Neural cell (in vitro differentiated cells): ENCODE measurements at regions not wholly inside any gene's neighbourhood (a gene's known extent, or its start where the extent isn't known, plus 50 kb on each side); places are given as distances from the start of the nearest gene placed in this dataset.

ENCODE experiments used
- H2AFZ ChIP-seq: fragments of 200-600, 300-800 bp; sonication (generic), shearing (Covaris generic); 2 replicates; pipeline ENCODE4 v1.6.0; 2014; ENCODE audit warnings: low read depth, mild to moderate bottlenecking, antibody characterized with exemption, low read length, moderate library complexity
- H3F3A ChIP-seq: fragments of 200-600 bp; shearing (Covaris generic); 2 replicates; pipeline ENCODE4 v1.6.1; 2016; ENCODE audit warnings: mild to moderate bottlenecking, moderate library complexity, mixed read lengths, antibody characterized with exemption, low read length; ENCODE audit not compliant: insufficient read depth, poor library complexity, severe bottlenecking
- H3K27ac ChIP-seq: fragments of 200-600, 300-800 bp; sonication (generic), shearing (Covaris generic); 2 replicates; pipeline ENCODE4 v1.5.1; 2014; ENCODE audit warnings: mild to moderate bottlenecking, low read length, moderate library complexity
- H3K27me3 ChIP-seq: fragments of 300-800, 200-600 bp; sonication (generic), shearing (Covaris generic); 2 replicates; pipeline ENCODE4 v1.6.0; 2014; ENCODE audit warnings: mild to moderate bottlenecking, low read depth, low read length, moderate library complexity; ENCODE audit not compliant: insufficient read depth
- H3K36me3 ChIP-seq: fragments of 300-800, 200-600 bp; sonication (generic), shearing (Covaris generic); 2 replicates; pipeline ENCODE4 v1.5.1; 2014; ENCODE audit warnings: mild to moderate bottlenecking, antibody characterized with exemption, low read length, moderate library complexity; ENCODE audit not compliant: insufficient read depth
- H3K4me2 ChIP-seq: fragments of 300-800, 200-600 bp; sonication (generic), shearing (Covaris generic); 2 replicates; pipeline ENCODE4 v1.6.0; 2014; ENCODE audit warnings: mild to moderate bottlenecking, low read length
- H3K4me3 ChIP-seq: fragments of 300-800, 200-600 bp; sonication (generic), shearing (Covaris generic); 2 replicates; pipeline ENCODE4 v1.5.1; 2014; ENCODE audit warnings: mild to moderate bottlenecking, low read length, moderate library complexity
- H3K79me2 ChIP-seq: fragments of 200-600 bp; shearing (Covaris generic); replicated peaks from 2 replicates; pipeline ENCODE4 v1.6.0; 2014; ENCODE audit warnings: mild to moderate bottlenecking, low read length, moderate library complexity; ENCODE audit not compliant: insufficient read depth
- H3K9ac ChIP-seq: fragments of 300-800, 200-600 bp; sonication (generic), shearing (Covaris generic); 2 replicates; pipeline ENCODE4 v1.6.1; 2016; ENCODE audit warnings: mild to moderate bottlenecking, low read length, mixed read lengths
- H3K9me2 ChIP-seq: fragments of 200-600 bp; shearing (Covaris generic); 2 replicates; pipeline ENCODE4 v1.6.1; 2016; ENCODE audit warnings: mild to moderate bottlenecking, low read length, mixed read lengths; ENCODE audit not compliant: insufficient read depth
- H3K9me3 ChIP-seq: fragments of 200-600, 300-800 bp; sonication (generic), shearing (Covaris generic); 2 replicates; pipeline ENCODE4 v1.6.1; 2016; ENCODE audit warnings: mild to moderate bottlenecking, mixed run types, low read length, moderate library complexity, mixed read lengths
- H4K20me1 ChIP-seq: fragments of 200-600 bp; shearing (Covaris generic); 2 replicates; pipeline ENCODE4 v1.6.1; 2016; ENCODE audit warnings: mild to moderate bottlenecking, mixed run types; ENCODE audit not compliant: insufficient read depth
- CTCF ChIP-seq: fragments of 450-650 bp; IDR thresholded peaks from 2 replicates; pipeline ENCODE4 v1.5.1; 2014; ENCODE audit warnings: antibody characterized with exemption, mild to moderate bottlenecking, moderate library complexity; ENCODE audit not compliant: poor library complexity, severe bottlenecking
- EP300 ChIP-seq: fragments of 450-650 bp; conservative IDR thresholded peaks from 2 replicates; pipeline ENCODE4 v1.6.1; 2014; ENCODE audit warnings: antibody characterized with exemption, mild to moderate bottlenecking, moderate library complexity; ENCODE audit not compliant: poor library complexity, severe bottlenecking
- EZH2 ChIP-seq: fragments of 200-600, 300-800 bp; shearing (Covaris generic), sonication (generic); IDR thresholded peaks from 2 replicates; pipeline ENCODE4 v1.6.1; 2014; ENCODE audit warnings: antibody characterized with exemption, low read length, borderline replicate concordance, mild to moderate bottlenecking; ENCODE audit not compliant: insufficient read depth, poor library complexity, severe bottlenecking
- MXI1 ChIP-seq: fragments of 450-650 bp; conservative IDR thresholded peaks from 2 replicates; pipeline ENCODE4 v1.6.1; 2014; ENCODE audit warnings: antibody characterized with exemption, mild to moderate bottlenecking; ENCODE audit not compliant: poor library complexity, severe bottlenecking
- POLR2AphosphoS5 ChIP-seq: IDR thresholded peaks from 2 replicates; pipeline ENCODE4 v1.6.1; 2012
- RAD21 ChIP-seq: fragments of 450-650 bp; conservative IDR thresholded peaks from 2 replicates; pipeline ENCODE4 v1.6.1; 2014; ENCODE audit warnings: antibody characterized with exemption, mild to moderate bottlenecking, moderate library complexity
- SMC3 ChIP-seq: fragments of 450-650 bp; conservative IDR thresholded peaks from 2 replicates; pipeline ENCODE4 v1.6.1; 2014; ENCODE audit warnings: antibody characterized with exemption, mild to moderate bottlenecking, moderate library complexity; ENCODE audit not compliant: poor library complexity
- TAF1 ChIP-seq: IDR thresholded peaks from 2 replicates; pipeline ENCODE4 v1.6.1; 2012; ENCODE audit warnings: low read depth
- TF ChIP-seq, protein P1 (sequence below): IDR thresholded peaks from 2 replicates; pipeline ENCODE4 v1.6.1; 2012; ENCODE audit warnings: borderline replicate concordance

GRCh38 chr3:67863869-67864268 lies 209.5 kb upstream of the SUCLG2 start:
- H3K9ac ChIP-seq, result no peak overlapping the region
- no peak overlapping the region for H2AFZ ChIP-seq
- H3F3A ChIP-seq, result no peaks in the 10 kb centered on the region
- H3K4me2 ChIP-seq, result no peak overlapping the region
- no peak for TF ChIP-seq CTCF
- TF ChIP-seq MXI1, result no peak
- TF ChIP-seq EP300, result no peak
- no peak for TF ChIP-seq EZH2
- no peak for TF ChIP-seq RAD21
- TF ChIP-seq TAF1, result no peak
- TF ChIP-seq POLR2AphosphoS5, result no peak
- no peak for TF ChIP-seq SMC3
- TF ChIP-seq, protein P1, sequence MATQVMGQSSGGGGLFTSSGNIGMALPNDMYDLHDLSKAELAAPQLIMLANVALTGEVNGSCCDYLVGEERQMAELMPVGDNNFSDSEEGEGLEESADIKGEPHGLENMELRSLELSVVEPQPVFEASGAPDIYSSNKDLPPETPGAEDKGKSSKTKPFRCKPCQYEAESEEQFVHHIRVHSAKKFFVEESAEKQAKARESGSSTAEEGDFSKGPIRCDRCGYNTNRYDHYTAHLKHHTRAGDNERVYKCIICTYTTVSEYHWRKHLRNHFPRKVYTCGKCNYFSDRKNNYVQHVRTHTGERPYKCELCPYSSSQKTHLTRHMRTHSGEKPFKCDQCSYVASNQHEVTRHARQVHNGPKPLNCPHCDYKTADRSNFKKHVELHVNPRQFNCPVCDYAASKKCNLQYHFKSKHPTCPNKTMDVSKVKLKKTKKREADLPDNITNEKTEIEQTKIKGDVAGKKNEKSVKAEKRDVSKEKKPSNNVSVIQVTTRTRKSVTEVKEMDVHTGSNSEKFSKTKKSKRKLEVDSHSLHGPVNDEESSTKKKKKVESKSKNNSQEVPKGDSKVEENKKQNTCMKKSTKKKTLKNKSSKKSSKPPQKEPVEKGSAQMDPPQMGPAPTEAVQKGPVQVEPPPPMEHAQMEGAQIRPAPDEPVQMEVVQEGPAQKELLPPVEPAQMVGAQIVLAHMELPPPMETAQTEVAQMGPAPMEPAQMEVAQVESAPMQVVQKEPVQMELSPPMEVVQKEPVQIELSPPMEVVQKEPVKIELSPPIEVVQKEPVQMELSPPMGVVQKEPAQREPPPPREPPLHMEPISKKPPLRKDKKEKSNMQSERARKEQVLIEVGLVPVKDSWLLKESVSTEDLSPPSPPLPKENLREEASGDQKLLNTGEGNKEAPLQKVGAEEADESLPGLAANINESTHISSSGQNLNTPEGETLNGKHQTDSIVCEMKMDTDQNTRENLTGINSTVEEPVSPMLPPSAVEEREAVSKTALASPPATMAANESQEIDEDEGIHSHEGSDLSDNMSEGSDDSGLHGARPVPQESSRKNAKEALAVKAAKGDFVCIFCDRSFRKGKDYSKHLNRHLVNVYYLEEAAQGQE, result no peak
- no peak overlapping the region for H3K27ac ChIP-seq
- no peaks in the 10 kb centered on the region for H3K36me3 ChIP-seq
- H3K4me3 ChIP-seq, result no peak overlapping the region
- H4K20me1 ChIP-seq, result no peaks in the 10 kb centered on the region
- H3K27me3 ChIP-seq, result no peaks in the 10 kb centered on the region
- no peaks in the 10 kb centered on the region for H3K9me2 ChIP-seq
- no peaks in the 10 kb centered on the region for H3K79me2 ChIP-seq
- H3K9me3 ChIP-seq, result no peaks in the 10 kb centered on the region

- Histone ChIP-seq H3K4me2 (no peak overlapping the region), H3K36me3 (no peaks in the 10 kb centered on the region), H3F3A (no peaks in the 10 kb centered on the region), H3K9ac (no peak overlapping the region), H3K79me2 (no peaks in the 10 kb centered on the region), H3K4me3 (no peak overlapping the region), H2AFZ (no peak overlapping the region), H3K27me3 (no peaks in the 10 kb centered on the region), H4K20me1 (no peaks in the 10 kb centered on the region), H3K9me2 (no peaks in the 10 kb centered on the region), H3K27ac (no peak overlapping the region), H3K9me3 (no peaks in the 10 kb centered on the region)
- TF ChIP-seq RAD21, result no peak
- TF ChIP-seq EZH2, result no peak
- TF ChIP-seq EP300, result no peak
- no peak for TF ChIP-seq POLR2AphosphoS5
- TF ChIP-seq MXI1, result no peak
- no peak for TF ChIP-seq SMC3
- TF ChIP-seq TAF1, result no peak
- TF ChIP-seq, protein P1, result no peak
- TF ChIP-seq CTCF, result no peak
Measured at GRCh38 chr3:67860429-67860828, 206.0 kb upstream of the SUCLG2 start.
